ENCODE measurements at regions not wholly inside any gene's neighbourhood (a gene's known extent, or its start where the extent isn't known, plus 50 kb on each side); places are given as distances from the start of the nearest gene placed in this dataset.

DNA sequence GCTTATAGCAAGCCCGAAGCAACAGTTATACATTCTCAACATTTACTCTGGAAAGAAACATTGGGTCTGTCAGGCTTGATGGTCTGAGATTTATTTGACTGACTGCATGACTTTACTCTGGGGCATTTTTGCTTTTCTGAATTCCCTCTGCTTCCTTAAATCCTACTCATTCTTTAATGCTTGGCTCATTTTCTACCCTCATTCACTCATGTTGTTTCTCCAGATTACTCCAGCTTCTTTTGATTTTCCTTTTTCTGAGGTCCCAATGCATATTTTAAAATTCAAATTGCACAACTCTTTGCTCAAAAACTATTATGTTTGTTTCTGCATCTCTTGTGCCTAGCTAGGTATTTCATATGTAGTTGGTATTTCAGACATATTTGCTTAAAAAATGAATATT, 2002.9 kb upstream of the NUDT12 start:
- Histone ChIP-seq H3K36me3 (ENCODE audit: insufficient read depth, low read depth, low read length) (no peaks in the 10 kb centered on the region), H3K27ac (ENCODE audit: low read length) (no peak overlapping the region), H3K9me3 (ENCODE audit: insufficient read depth, low read depth, low read length) (no peaks in the 10 kb centered on the region), H3K4me1 (ENCODE audit: insufficient read depth, low read length) (no peaks in the 10 kb centered on the region), H3K4me3 (ENCODE audit: low read length) (no peak overlapping the region), H3K9ac (ENCODE audit: low read depth, low read length) (no peak overlapping the region), H3K27me3 (ENCODE audit: insufficient read depth, low read length) (no peaks in the 10 kb centered on the region)

DNA sequence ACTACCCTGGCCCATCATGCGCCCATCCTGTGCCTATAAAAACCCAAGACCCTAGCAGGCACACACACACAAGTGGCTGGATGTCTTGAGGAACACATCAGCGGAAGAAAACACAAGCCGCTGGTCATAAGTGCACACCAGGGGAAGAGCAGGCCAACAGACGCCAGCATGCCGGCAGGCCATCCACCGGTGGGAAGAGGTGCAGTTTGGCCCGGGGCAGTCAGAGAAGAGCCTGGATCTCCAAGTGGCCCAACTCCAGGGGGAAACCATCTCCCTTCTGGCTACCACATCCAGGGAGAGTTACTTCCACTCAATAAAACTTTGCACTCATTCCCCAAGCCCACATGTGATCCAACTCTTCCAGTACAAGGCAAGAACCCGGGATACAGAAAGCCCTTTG, 2001.3 kb upstream of the NUDT12 start:
- Histone ChIP-seq H3K27ac (ENCODE audit: low read length) (no peak overlapping the region), H3K4me1 (ENCODE audit: insufficient read depth, low read length) (no peaks in the 10 kb centered on the region), H3K4me3 (ENCODE audit: low read length) (no peak overlapping the region), H3K36me3 (ENCODE audit: insufficient read depth, low read depth, low read length) (no peaks in the 10 kb centered on the region), H3K9me3 (ENCODE audit: insufficient read depth, low read depth, low read length) (no peaks in the 10 kb centered on the region), H3K9ac (ENCODE audit: low read depth, low read length) (no peak overlapping the region), H3K27me3 (ENCODE audit: insufficient read depth, low read length) (no peaks in the 10 kb centered on the region)

DNA sequence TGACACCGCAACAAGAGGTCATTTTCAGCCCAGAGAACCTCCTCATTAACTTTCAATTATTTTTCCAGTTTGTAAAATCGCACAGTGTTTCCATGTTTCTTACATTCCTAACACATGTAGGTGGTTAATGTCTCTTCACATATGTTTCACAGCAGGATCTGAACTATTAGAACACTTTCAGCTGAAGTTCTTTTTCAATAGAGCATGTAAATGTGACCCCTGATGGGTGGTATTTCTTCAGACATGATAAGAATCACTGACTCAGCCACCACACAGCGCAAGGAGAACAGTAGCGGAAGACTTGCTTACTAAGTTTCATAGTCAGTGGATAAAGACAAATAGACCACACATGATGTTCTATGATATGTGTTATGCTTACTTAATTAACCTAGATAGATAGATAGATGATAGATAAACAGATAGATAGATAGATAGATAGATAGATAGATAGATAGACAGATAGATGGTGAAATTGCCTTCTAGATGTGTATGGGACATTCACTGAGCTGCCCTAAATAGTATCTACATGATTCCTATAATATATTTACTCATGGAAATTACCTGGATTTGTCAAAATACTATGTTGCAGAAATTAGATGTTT, 1992.1 kb upstream of the NUDT12 start:
- Histone ChIP-seq H3K27me3 (ENCODE audit: insufficient read depth, low read length) (no peaks in the 10 kb centered on the region), H3K4me3 (ENCODE audit: low read length) (no peak overlapping the region), H3K36me3 (ENCODE audit: insufficient read depth, low read depth, low read length) (no peaks in the 10 kb centered on the region), H3K9me3 (ENCODE audit: insufficient read depth, low read depth, low read length) (no peaks in the 10 kb centered on the region), H3K27ac (ENCODE audit: low read length) (no peak overlapping the region), H3K9ac (ENCODE audit: low read depth, low read length) (no peak overlapping the region), H3K4me1 (ENCODE audit: insufficient read depth, low read length) (no peaks in the 10 kb centered on the region)

DNA sequence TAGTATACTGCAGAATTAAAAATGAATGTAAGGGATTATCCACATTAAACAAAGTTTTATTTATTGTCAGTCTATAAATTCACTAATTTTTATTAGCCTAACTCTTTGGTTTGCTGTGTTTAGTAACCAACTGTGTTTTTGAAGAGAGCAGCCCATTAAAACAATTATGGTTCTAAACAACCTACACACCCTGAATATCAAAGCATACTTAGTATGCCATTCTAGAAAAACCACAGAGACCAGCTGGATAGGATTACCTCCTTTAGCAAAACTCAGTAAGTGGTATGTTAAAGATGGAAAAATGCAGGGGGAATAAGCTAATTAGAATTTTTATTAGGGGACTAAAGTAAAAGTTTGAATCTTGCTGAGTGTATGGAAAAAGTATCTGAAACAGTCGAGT, 1981.7 kb upstream of the NUDT12 start:
- Histone ChIP-seq H3K9ac (ENCODE audit: low read depth, low read length) (no peak overlapping the region), H3K4me1 (ENCODE audit: insufficient read depth, low read length) (peaks cover 4% of the 10 kb centered on the region; the same call in 1 of the 2 replicates), H3K9me3 (ENCODE audit: insufficient read depth, low read depth, low read length) (no peaks in the 10 kb centered on the region), H3K27me3 (ENCODE audit: insufficient read depth, low read length) (no peaks in the 10 kb centered on the region), H3K4me3 (ENCODE audit: low read length) (no peak overlapping the region), H3K27ac (ENCODE audit: low read length) (no peak overlapping the region), H3K36me3 (ENCODE audit: insufficient read depth, low read depth, low read length) (no peaks in the 10 kb centered on the region)

- H3K27ac ChIP-seq (ENCODE audit: low read length), result no peak overlapping the region
- H3K9ac ChIP-seq (ENCODE audit: low read depth, low read length), result no peak overlapping the region
- H3K9me3 ChIP-seq (ENCODE audit: insufficient read depth, low read depth, low read length), result no peaks in the 10 kb centered on the region; the same call in 1 of the 2 replicates
- no peak overlapping the region for H3K4me3 ChIP-seq (ENCODE audit: low read length)
- no peaks in the 10 kb centered on the region for H3K36me3 ChIP-seq (ENCODE audit: insufficient read depth, low read depth, low read length)
- H3K27me3 ChIP-seq (ENCODE audit: insufficient read depth, low read length), result no peaks in the 10 kb centered on the region
- no peaks in the 10 kb centered on the region; the same call in 1 of the 2 replicates for H3K4me1 ChIP-seq (ENCODE audit: insufficient read depth, low read length)
Observed at GRCh38 chr5:105536675-105537074, 1974.1 kb upstream of the NUDT12 start.

DNA sequence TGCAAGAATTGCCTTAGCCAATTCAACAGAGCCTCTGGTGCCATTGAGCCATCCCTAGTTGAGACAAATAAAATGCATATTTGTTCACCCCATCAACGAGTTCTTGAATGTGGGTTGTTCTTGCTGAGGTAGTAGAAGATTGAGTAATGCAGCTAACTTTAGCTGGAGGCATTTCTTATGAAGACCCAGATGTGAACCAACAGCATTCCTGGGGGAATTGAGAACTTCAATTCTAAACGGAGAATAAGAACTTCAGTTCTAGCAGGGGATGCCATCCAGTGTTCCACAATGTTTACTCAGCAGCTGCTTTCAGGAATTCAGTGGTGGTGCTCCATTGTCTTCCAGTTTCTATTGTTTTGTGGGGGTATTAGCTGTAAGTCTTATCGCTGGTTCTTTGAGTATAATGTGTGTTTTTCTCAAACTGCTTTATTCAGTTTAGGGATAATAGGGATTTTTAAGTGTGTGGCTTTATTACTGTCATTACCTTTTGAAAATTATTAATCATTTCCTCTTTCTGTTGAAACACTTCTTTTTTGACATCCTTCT, 1968.2 kb upstream of the NUDT12 start:
- Histone ChIP-seq H3K27ac (ENCODE audit: low read length) (no peak overlapping the region), H3K9me3 (ENCODE audit: insufficient read depth, low read depth, low read length) (peaks cover 14% of the 10 kb centered on the region), H3K36me3 (ENCODE audit: insufficient read depth, low read depth, low read length) (no peaks in the 10 kb centered on the region), H3K4me1 (ENCODE audit: insufficient read depth, low read length) (no peaks in the 10 kb centered on the region), H3K9ac (ENCODE audit: low read depth, low read length) (no peak overlapping the region), H3K27me3 (ENCODE audit: insufficient read depth, low read length) (no peaks in the 10 kb centered on the region), H3K4me3 (ENCODE audit: low read length) (no peak overlapping the region)

DNA sequence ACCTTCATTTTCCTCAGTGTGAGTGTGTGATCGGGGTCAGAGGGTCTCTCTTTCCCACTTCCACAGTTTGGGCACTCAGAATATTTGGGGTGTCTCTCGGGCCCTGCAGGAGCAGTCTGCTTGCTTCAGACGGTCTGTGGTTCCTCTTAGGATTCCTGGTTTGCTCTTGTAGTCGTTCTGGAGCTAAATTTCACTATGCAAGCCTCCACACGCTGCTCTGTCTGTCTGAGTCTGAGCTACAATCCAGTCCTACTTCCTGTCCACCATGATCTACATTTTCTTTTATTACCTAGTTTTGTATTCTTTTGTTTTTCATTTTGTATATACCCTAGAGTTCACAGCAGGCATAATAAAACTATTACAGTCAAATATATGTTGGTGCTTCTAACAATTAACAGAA, 1967.3 kb upstream of the NUDT12 start:
- H3K9ac ChIP-seq (ENCODE audit: low read depth, low read length), result no peak overlapping the region
- H3K4me3 ChIP-seq (ENCODE audit: low read length), result no peak overlapping the region

GRCh38 chr5:105508519-105508918, 1945.9 kb upstream of the NUDT12 start:
- Histone ChIP-seq H3K27me3 (ENCODE audit: insufficient read depth, low read length) (no peaks in the 10 kb centered on the region), H3K9ac (ENCODE audit: low read depth, low read length) (no peak overlapping the region), H3K9me3 (ENCODE audit: insufficient read depth, low read depth, low read length) (no peaks in the 10 kb centered on the region), H3K36me3 (ENCODE audit: insufficient read depth, low read depth, low read length) (no peaks in the 10 kb centered on the region), H3K4me1 (ENCODE audit: insufficient read depth, low read length) (peaks cover 2% of the 10 kb centered on the region; the same call in 1 of the 2 replicates), H3K27ac (ENCODE audit: low read length) (no peak overlapping the region), H3K4me3 (ENCODE audit: low read length) (no peak overlapping the region)

More for the DNA sequence above, 1967.3 kb upstream of the NUDT12 start:
- Histone ChIP-seq H3K36me3 (ENCODE audit: insufficient read depth, low read depth, low read length) (no peaks in the 10 kb centered on the region), H3K27ac (ENCODE audit: low read length) (no peak overlapping the region), H3K9me3 (ENCODE audit: insufficient read depth, low read depth, low read length) (peaks cover 14% of the 10 kb centered on the region), H3K27me3 (ENCODE audit: insufficient read depth, low read length) (no peaks in the 10 kb centered on the region), H3K4me1 (ENCODE audit: insufficient read depth, low read length) (no peaks in the 10 kb centered on the region)

GRCh38 chr5:105506692-105507277, 1944.2 kb upstream of the NUDT12 start:
- Histone ChIP-seq H3K9ac (ENCODE audit: low read depth, low read length) (no peak overlapping the region), H3K9me3 (ENCODE audit: insufficient read depth, low read depth, low read length) (no peaks in the 10 kb centered on the region), H3K4me1 (ENCODE audit: insufficient read depth, low read length) (peaks cover 2% of the 10 kb centered on the region; the same call in 1 of the 2 replicates), H3K36me3 (ENCODE audit: insufficient read depth, low read depth, low read length) (no peaks in the 10 kb centered on the region), H3K27me3 (ENCODE audit: insufficient read depth, low read length) (no peaks in the 10 kb centered on the region), H3K4me3 (ENCODE audit: low read length) (no peak overlapping the region), H3K27ac (ENCODE audit: low read length) (no peak overlapping the region)

DNA sequence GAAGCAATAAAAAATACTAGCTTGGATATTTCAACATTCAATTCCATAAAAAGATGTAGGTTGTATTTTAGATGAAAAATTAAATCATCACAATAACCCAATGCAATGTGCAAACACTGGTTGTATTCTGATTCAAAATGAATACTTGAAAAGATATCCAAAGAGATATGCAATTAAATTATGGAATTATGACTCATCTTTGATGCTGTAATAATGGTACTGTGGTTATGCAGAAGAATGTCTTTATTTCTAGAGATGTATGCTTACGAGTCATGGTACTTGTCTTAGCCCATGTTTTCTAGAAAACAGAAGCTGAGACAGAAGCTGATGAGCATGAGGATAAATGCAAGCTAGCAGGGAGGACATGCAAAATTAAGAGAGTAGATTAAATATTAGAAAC, 1941.4 kb upstream of the NUDT12 start:
- Histone ChIP-seq H3K9me3 (ENCODE audit: insufficient read depth, low read depth, low read length) (no peaks in the 10 kb centered on the region), H3K9ac (ENCODE audit: low read depth, low read length) (no peak overlapping the region), H3K36me3 (ENCODE audit: insufficient read depth, low read depth, low read length) (no peaks in the 10 kb centered on the region), H3K27ac (ENCODE audit: low read length) (no peak overlapping the region), H3K27me3 (ENCODE audit: insufficient read depth, low read length) (no peaks in the 10 kb centered on the region), H3K4me1 (ENCODE audit: insufficient read depth, low read length) (peaks cover 12% of the 10 kb centered on the region; the same call in 1 of the 2 replicates), H3K4me3 (ENCODE audit: low read length) (no peak overlapping the region)

GRCh38 chr5:105501315-105501714, 1938.7 kb upstream of the NUDT12 start:
- no peaks in the 10 kb centered on the region for H3K9me3 ChIP-seq (ENCODE audit: insufficient read depth, low read depth, low read length)
- no peaks in the 10 kb centered on the region for H3K27me3 ChIP-seq (ENCODE audit: insufficient read depth, low read length)
- no peaks in the 10 kb centered on the region for H3K36me3 ChIP-seq (ENCODE audit: insufficient read depth, low read depth, low read length)
- no peak overlapping the region for H3K4me3 ChIP-seq (ENCODE audit: low read length)
- H3K9ac ChIP-seq (ENCODE audit: low read depth, low read length), result no peak overlapping the region
- H3K27ac ChIP-seq (ENCODE audit: low read length), result no peak overlapping the region
- H3K4me1 ChIP-seq (ENCODE audit: insufficient read depth, low read length), result peaks cover 12% of the 10 kb centered on the region; the same call in 1 of the 2 replicates

GRCh38 chr5:105475401-105475800, 1912.8 kb upstream of the NUDT12 start:
- H3K36me3 ChIP-seq (ENCODE audit: insufficient read depth, low read depth, low read length), result no peaks in the 10 kb centered on the region
- H3K9ac ChIP-seq (ENCODE audit: low read depth, low read length), result no peak overlapping the region
- no peaks in the 10 kb centered on the region for H3K4me1 ChIP-seq (ENCODE audit: insufficient read depth, low read length)
- H3K4me3 ChIP-seq (ENCODE audit: low read length), result no peak overlapping the region
- H3K27me3 ChIP-seq (ENCODE audit: insufficient read depth, low read length), result no peaks in the 10 kb centered on the region
- H3K9me3 ChIP-seq (ENCODE audit: insufficient read depth, low read depth, low read length), result peaks cover 2% of the 10 kb centered on the region; the same call in 1 of the 2 replicates
- no peak overlapping the region for H3K27ac ChIP-seq (ENCODE audit: low read length)

All from iPS-20b (cell line).